GM23338 (cell line): ENCODE measurements at regions not wholly inside any gene's neighbourhood (a gene's known extent, or its start where the extent isn't known, plus 50 kb on each side); places are given as distances from the start of the nearest gene placed in this dataset.

Source experiments
- ATAC-seq: fragments of 200-7000 bp; cut with Tn5 transposase; 3 replicates; pipeline ENCODE4 v1.9.1; 2020
- DNase-seq: peaks from one replicate; pipeline ENCODE4 v3.0.0-alpha.2; 2015; ENCODE audit warnings: low spot score
- H2AFZ ChIP-seq: fragments of 200-600 bp; sonication (generic); 2 replicates; pipeline ENCODE4 v1.8.0; 2016; ENCODE audit warnings: antibody characterized with exemption, mild to moderate bottlenecking, moderate library complexity
- H3F3A ChIP-seq: fragments of 200-600 bp; sonication (generic); replicated peaks from 2 replicates; pipeline ENCODE4 v1.8.0; 2017; ENCODE audit warnings: antibody characterized with exemption, mixed run types, low read depth
- H3K27ac ChIP-seq: fragments of 200-600 bp; sonication (generic); 2 replicates; pipeline ENCODE4 v1.6.1; 2016; ENCODE audit warnings: low read depth
- H3K27me3 ChIP-seq: fragments of 200-600 bp; sonication (generic); 2 replicates; pipeline ENCODE4 v1.8.0; 2016; ENCODE audit warnings: mild to moderate bottlenecking, mixed run types, moderate library complexity; ENCODE audit not compliant: insufficient read depth
- H3K36me3 ChIP-seq: fragments of 200-600 bp; sonication (generic); 2 replicates; pipeline ENCODE4 v1.8.0; 2016; ENCODE audit warnings: mild to moderate bottlenecking; ENCODE audit not compliant: insufficient read depth
- H3K4me1 ChIP-seq: fragments of 200-600 bp; sonication (generic); 2 replicates; pipeline ENCODE4 v1.8.0; 2016; ENCODE audit warnings: mild to moderate bottlenecking, moderate library complexity; ENCODE audit not compliant: insufficient read depth
- H3K4me2 ChIP-seq: fragments of 200-600 bp; sonication (generic); 2 replicates; pipeline ENCODE4 v1.7.1; 2017; ENCODE audit warnings: mixed run types
- H3K4me3 ChIP-seq: fragments of 200-600 bp; sonication (generic); 2 replicates; pipeline ENCODE4 v1.6.1; 2016; ENCODE audit warnings: mixed run types
- H3K79me2 ChIP-seq: fragments of 200-600 bp; sonication (generic); replicated peaks from 2 replicates; pipeline ENCODE4 v1.8.0; 2017; ENCODE audit warnings: mild to moderate bottlenecking; ENCODE audit not compliant: insufficient read depth
- H3K9me2 ChIP-seq: fragments of 200-600 bp; sonication (generic); 2 replicates; pipeline ENCODE4 v1.8.0; 2017; ENCODE audit not compliant: insufficient read depth
- H4K20me1 ChIP-seq: fragments of 200-600 bp; sonication (generic); replicated peaks from 2 replicates; pipeline ENCODE4 v1.8.0; 2017; ENCODE audit warnings: mild to moderate bottlenecking; ENCODE audit not compliant: insufficient read depth
- H3K27ac Mint-ChIP-seq: 2 replicates; pipeline ENCODE4 v1.8.0; 2020; ENCODE audit warnings: inconsistent platforms, mild to moderate bottlenecking, moderate library complexity, mixed read lengths
- H3K27me3 Mint-ChIP-seq: 3 replicates; pipeline ENCODE4 v1.8.0; 2022; ENCODE audit warnings: low read depth, mild to moderate bottlenecking, moderate library complexity, mixed read lengths, inconsistent platforms; ENCODE audit not compliant: insufficient read depth, poor library complexity
- H3K36me3 Mint-ChIP-seq: 3 replicates; pipeline ENCODE4 v1.8.0; 2021; ENCODE audit warnings: low read depth, mild to moderate bottlenecking, inconsistent platforms, moderate library complexity, mixed read lengths
- H3K4me1 Mint-ChIP-seq: 3 replicates; pipeline ENCODE4 v1.8.0; 2020; ENCODE audit warnings: mild to moderate bottlenecking, inconsistent platforms, mixed read lengths
- H3K4me3 Mint-ChIP-seq: 3 replicates; pipeline ENCODE4 v1.8.0; 2021; ENCODE audit warnings: moderate library complexity, mild to moderate bottlenecking, inconsistent platforms, mixed read lengths
- H3K9me3 Mint-ChIP-seq: 3 replicates; pipeline ENCODE4 v1.8.0; 2020; ENCODE audit warnings: moderate library complexity, mild to moderate bottlenecking, inconsistent platforms, mixed read lengths
- REST ChIP-seq: IDR thresholded peaks from one replicate; pipeline ENCODE4 v1.6.1; 2018; ENCODE audit warnings: antibody characterized with exemption; ENCODE audit not compliant: unreplicated experiment
- ZNF114 ChIP-seq: fragments of 250-450 bp; sonication (Bioruptor Pico); IDR thresholded peaks from 2 replicates; pipeline ENCODE4 v1.5.0; 2020; ENCODE audit warnings: mild to moderate bottlenecking, moderate library complexity
- ZNF462 ChIP-seq: fragments of 250-450 bp; sonication (Bioruptor Pico); IDR thresholded peaks from 2 replicates; pipeline ENCODE4 v1.5.0; 2020; ENCODE audit warnings: mild to moderate bottlenecking, moderate library complexity

GRCh38 chr3:80675790-80676189 is 908.0 kb upstream of the ROBO1 start:
- ATAC-seq = no peak
- H3K27me3 Mint-ChIP-seq = no peaks in the 10 kb centered on the region
- H3K4me2 ChIP-seq = no peak overlapping the region

More at GRCh38 chr3:80675790-80676189, 908.0 kb upstream of the ROBO1 start:
- Mint-ChIP-seq H3K4me1 (no peaks in the 10 kb centered on the region; the same call in 2 of the 3 replicates), H3K4me3 (no peak overlapping the region), H3K27ac (no peak overlapping the region), H3K9me3 (no peaks in the 10 kb centered on the region), H3K36me3 (no peaks in the 10 kb centered on the region)
- Histone ChIP-seq H4K20me1 (no peaks in the 10 kb centered on the region), H3F3A (no peaks in the 10 kb centered on the region), H3K27ac (no peak overlapping the region), H3K9me2 (no peaks in the 10 kb centered on the region), H3K4me1 (no peaks in the 10 kb centered on the region), H3K79me2 (no peaks in the 10 kb centered on the region), H3K27me3 (no peaks in the 10 kb centered on the region), H3K36me3 (no peaks in the 10 kb centered on the region), H2AFZ (no peak overlapping the region), H3K4me3 (no peak overlapping the region)
- no peak for DNase-seq
- TF ChIP-seq REST (no peak), ZNF462 (no peak), ZNF114 (CRISPR knock-in tag) (no peak)
